Suprapubic skin (tissue), 4 donors: ENCODE measurements at regions not wholly inside any gene's neighbourhood (a gene's known extent, or its start where the extent isn't known, plus 50 kb on each side); places are given as distances from the start of the nearest gene placed in this dataset.
"Not testable (repeated sequence)": the region's sequence is repeated elsewhere in the genome, so short reads cannot be mapped to it uniquely, and the experiment has no call there.

ENCODE experiments used
- DNase-seq, 2 donors: peaks; one replicate each; pipeline ENCODE4 v3.0.0-alpha.2; 2019; ENCODE audit warnings: low spot score in 2 of 2
- H3K27ac ChIP-seq: fragments of 200-600 bp; sonication (generic); one replicate; pipeline ENCODE4 v1.5.1; 2019
- H3K27me3 ChIP-seq: fragments of 200-600 bp; sonication (generic); one replicate; pipeline ENCODE4 v1.5.1; 2019
- H3K36me3 ChIP-seq: fragments of 200-600 bp; sonication (generic); one replicate; pipeline ENCODE4 v1.5.1; 2019
- H3K4me1 ChIP-seq: fragments of 200-600 bp; sonication (generic); one replicate; pipeline ENCODE4 v1.5.1; 2019
- H3K4me3 ChIP-seq: fragments of 200-600 bp; sonication (generic); one replicate; pipeline ENCODE4 v1.5.1; 2019; ENCODE audit warnings: mild to moderate bottlenecking
- H3K9me3 ChIP-seq: fragments of 200-600 bp; sonication (generic); one replicate; pipeline ENCODE4 v1.5.1; 2019
- WGBS: methylation state at CpG from one replicate; pipeline ENCODE4 v1.1.5; 2018; 5-methylcytosine and 5-hydroxymethylcytosine counted together

DNA sequence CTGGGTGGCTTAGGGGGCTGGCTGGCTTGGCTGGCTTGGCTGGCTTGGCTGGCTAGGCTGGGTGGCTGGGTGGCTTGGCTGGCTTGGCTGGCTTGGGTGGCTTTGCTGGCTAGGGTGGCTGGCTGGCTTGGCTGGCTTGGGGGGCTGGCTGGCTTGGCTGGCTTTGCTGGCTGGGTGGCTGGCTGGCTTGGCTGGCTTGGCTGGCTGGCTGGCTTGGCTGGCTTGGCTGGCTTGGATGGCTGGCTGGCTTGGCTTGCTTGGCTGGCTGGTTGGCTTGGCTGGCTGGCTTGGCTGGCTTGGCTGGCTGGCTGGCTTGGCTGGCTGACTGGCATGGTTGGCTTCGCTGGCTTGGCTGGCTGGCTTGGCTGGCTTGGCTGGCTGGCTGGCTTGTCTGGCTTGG is 439.4 kb downstream of the GOLGA6L6 start:
- not testable (repeated sequence) for H3K27ac ChIP-seq, H3K36me3 ChIP-seq, H3K4me3 ChIP-seq, H3K27me3 ChIP-seq, H3K9me3 ChIP-seq, H3K4me1 ChIP-seq
- WGBS: 50% methylated on average over 1 of the region's 1 CpG
- DNase-seq: peak; percentile 67 to 92

- not testable (repeated sequence) for H3K9me3 ChIP-seq, H3K4me1 ChIP-seq, H3K4me3 ChIP-seq, H3K27ac ChIP-seq, H3K36me3 ChIP-seq, DNase-seq, H3K27me3 ChIP-seq
- no CpG with 5 or more reads among the region's 3 CpGs for WGBS
These were observed 440.3 kb downstream of the GOLGA6L6 start for GRCh38 chr15:20101281-20101680.

- H3K27ac ChIP-seq, H3K9me3 ChIP-seq, DNase-seq, H3K36me3 ChIP-seq, H3K27me3 ChIP-seq, H3K4me3 ChIP-seq, H3K4me1 ChIP-seq: not testable (repeated sequence)
- WGBS: no CpG with 5 or more reads among the region's 8 CpGs
These were observed 440.9 kb downstream of the GOLGA6L6 start for GRCh38 chr15:20100604-20101270.

- H3K36me3 ChIP-seq, DNase-seq, H3K4me3 ChIP-seq, H3K9me3 ChIP-seq, H3K27me3 ChIP-seq, H3K27ac ChIP-seq, H3K4me1 ChIP-seq: not testable (repeated sequence)
- no CpG with 5 or more reads among the region's 6 CpGs for WGBS
These were observed 445.8 kb downstream of the GOLGA6L6 start for GRCh38 chr15:20095699-20096303.

GRCh38 chr15:20089541-20089940 is 452.1 kb downstream of the GOLGA6L6 start:
- H3K27me3 ChIP-seq, H3K36me3 ChIP-seq, H3K4me3 ChIP-seq, H3K4me1 ChIP-seq, H3K27ac ChIP-seq, H3K9me3 ChIP-seq: not testable (repeated sequence)
- no CpG with 5 or more reads among the region's 4 CpGs for WGBS
- DNase-seq: peak in 1 of 2 donors; percentile 37

DNA sequence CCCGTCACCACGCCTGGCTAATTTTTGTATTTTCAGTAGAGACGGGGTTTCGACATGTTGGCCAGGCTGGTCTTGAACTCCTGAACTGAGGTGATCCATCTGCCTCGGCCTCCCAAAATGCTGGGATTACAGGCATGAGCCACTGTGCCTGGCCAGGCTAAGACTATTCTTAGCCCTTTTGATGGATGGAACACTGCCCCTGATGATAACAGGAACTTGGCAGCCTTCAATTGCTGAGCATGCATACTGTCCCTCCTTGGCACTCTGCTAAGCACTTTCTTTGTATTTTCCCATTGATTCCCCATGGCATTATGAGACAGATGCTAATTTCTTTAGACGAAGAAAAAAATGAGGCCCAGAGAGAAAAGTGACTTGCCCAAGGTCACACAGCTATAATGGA is 457.6 kb downstream of the GOLGA6L6 start:
- H3K27ac ChIP-seq, H3K9me3 ChIP-seq, H3K4me1 ChIP-seq, DNase-seq, H3K27me3 ChIP-seq, H3K4me3 ChIP-seq, H3K36me3 ChIP-seq: not testable (repeated sequence)
- no CpG with 5 or more reads among the region's 6 CpGs for WGBS

GRCh38 chr15:20074082-20074481 is 467.5 kb downstream of the GOLGA6L6 start:
- peak in 1 of 2 donors; percentile 51 for DNase-seq
- WGBS: no CpG with 5 or more reads among the region's 35 CpGs
- not testable (repeated sequence) for H3K4me1 ChIP-seq, H3K27me3 ChIP-seq, H3K4me3 ChIP-seq, H3K27ac ChIP-seq, H3K9me3 ChIP-seq, H3K36me3 ChIP-seq

- not testable (repeated sequence) for H3K27ac ChIP-seq, DNase-seq, H3K27me3 ChIP-seq, H3K36me3 ChIP-seq, H3K4me1 ChIP-seq, H3K4me3 ChIP-seq, H3K9me3 ChIP-seq
- 93% methylated on average over 3 of the region's 5 CpGs for WGBS
These were observed 472.6 kb downstream of the GOLGA6L6 start for GRCh38 chr15:20069043-20069442.

GRCh38 chr15:20066173-20066572 is 475.4 kb downstream of the GOLGA6L6 start:
- not testable (repeated sequence) for DNase-seq, H3K36me3 ChIP-seq, H3K27ac ChIP-seq

GRCh38 chr15:20065508-20065907 is 476.1 kb downstream of the GOLGA6L6 start:
- 86% methylated on average over 3 of the region's 10 CpGs for WGBS
- not testable (repeated sequence) for H3K4me1 ChIP-seq, H3K4me3 ChIP-seq, H3K27ac ChIP-seq, H3K36me3 ChIP-seq, DNase-seq, H3K27me3 ChIP-seq, H3K9me3 ChIP-seq

More at GRCh38 chr15:20066173-20066572, 475.4 kb downstream of the GOLGA6L6 start:
- H3K9me3 ChIP-seq, H3K4me1 ChIP-seq, H3K4me3 ChIP-seq, H3K27me3 ChIP-seq: not testable (repeated sequence)
- WGBS: no CpG with 5 or more reads among the region's 5 CpGs

- WGBS: 79% methylated on average over 7 of the region's 7 CpGs
- H3K4me3 ChIP-seq, DNase-seq: not testable (repeated sequence)
These were observed 478.4 kb downstream of the GOLGA6L6 start for GRCh38 chr15:20063167-20063566.

GRCh38 chr15:20060838-20061237 is 480.8 kb downstream of the GOLGA6L6 start:
- not testable (repeated sequence) for H3K9me3 ChIP-seq, H3K27me3 ChIP-seq, DNase-seq, H3K27ac ChIP-seq, H3K4me1 ChIP-seq, H3K36me3 ChIP-seq, H3K4me3 ChIP-seq
- WGBS: 89% methylated on average over 12 of the region's 13 CpGs

More at GRCh38 chr15:20063167-20063566, 478.4 kb downstream of the GOLGA6L6 start:
- not testable (repeated sequence) for H3K27me3 ChIP-seq, H3K27ac ChIP-seq, H3K36me3 ChIP-seq, H3K4me1 ChIP-seq, H3K9me3 ChIP-seq

DNA sequence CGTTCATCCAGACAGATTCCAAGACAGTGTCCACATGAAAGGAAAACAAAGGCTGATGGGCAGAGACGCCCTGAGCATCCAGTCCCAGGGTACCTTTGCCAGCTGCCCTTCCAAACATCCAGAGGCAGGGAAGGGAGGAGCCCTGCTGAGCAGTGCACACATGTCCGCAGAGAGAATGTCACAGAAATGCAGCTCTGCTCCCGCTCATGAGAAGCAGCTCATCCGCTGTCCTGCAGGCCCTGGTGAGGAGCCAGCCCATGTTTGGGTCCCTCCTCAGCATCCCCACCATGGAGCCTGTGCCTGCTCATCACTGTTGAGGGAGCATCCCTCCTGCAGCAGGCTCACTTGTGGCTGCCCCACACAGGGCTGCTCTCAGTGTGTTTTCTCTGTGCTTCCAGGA is 484.7 kb downstream of the GOLGA6L6 start:
- not testable (repeated sequence) for H3K4me1 ChIP-seq, H3K36me3 ChIP-seq, H3K27ac ChIP-seq, H3K4me3 ChIP-seq, H3K27me3 ChIP-seq, H3K9me3 ChIP-seq
- 64% methylated on average over 2 of the region's 5 CpGs for WGBS
- peak in 1 of 2 donors; percentile 45 for DNase-seq

DNA sequence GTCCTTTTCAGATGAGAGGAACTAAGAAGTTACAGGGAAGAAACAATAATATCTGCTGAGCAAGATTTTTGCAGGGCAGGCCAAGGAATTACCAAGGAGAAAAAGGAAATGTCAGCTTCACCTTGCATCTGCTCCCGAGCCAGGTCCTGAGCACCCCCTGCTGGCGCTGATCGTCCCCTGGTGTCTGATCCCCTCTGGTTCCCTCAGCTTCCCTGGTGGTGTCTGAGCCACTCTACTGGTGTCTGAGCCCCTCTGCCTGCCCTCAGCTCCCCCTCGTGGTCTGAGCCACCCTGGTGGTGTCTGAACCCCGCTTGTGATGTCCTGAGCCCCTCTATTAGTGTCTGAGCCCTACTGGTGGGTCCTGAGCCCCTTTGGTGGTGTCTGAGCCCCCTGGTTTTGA is 485.7 kb downstream of the GOLGA6L6 start:
- not testable (repeated sequence) for DNase-seq, H3K9me3 ChIP-seq, H3K36me3 ChIP-seq, H3K4me3 ChIP-seq, H3K27me3 ChIP-seq, H3K27ac ChIP-seq, H3K4me1 ChIP-seq
- WGBS: 24% methylated on average over 3 of the region's 5 CpGs

- not testable (repeated sequence) for H3K9me3 ChIP-seq, H3K36me3 ChIP-seq, H3K27me3 ChIP-seq, H3K4me3 ChIP-seq, H3K4me1 ChIP-seq, H3K27ac ChIP-seq
- 87% methylated on average over 6 of the region's 16 CpGs for WGBS
- peak in 1 of 2 donors; percentile 53 for DNase-seq
These were observed 493.4 kb downstream of the GOLGA6L6 start for GRCh38 chr15:20048189-20048588.
